ENCODE measurements at regions not wholly inside any gene's neighbourhood (a gene's known extent, or its start where the extent isn't known, plus 50 kb on each side); places are given as distances from the start of the nearest gene placed in this dataset.

DNA sequence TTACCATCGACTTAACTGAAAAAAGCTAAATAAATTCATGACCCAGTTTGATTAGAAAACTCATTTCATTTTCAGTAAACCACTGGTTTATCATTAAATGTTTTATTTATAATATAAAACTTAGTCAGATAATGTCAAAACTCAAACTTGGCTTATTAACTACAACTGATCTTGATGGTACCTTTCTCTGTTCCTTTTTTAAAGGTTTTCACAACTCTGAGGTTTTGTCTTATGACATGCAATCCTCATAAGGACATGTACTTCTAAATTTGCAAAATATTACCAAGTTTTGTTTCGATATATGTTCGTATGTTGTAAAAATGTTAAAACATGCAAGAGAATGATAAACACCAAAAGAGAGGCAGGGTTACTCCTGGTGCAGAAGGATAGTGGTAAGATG, 82.5 kb upstream of the PDE10A start:
- TF ChIP-seq EZH2 (IDR thresholded peaks at IDR 0.05; ENCODE audit: borderline replicate concordance, low read length), result no peak
- TF ChIP-seq, protein P1, sequence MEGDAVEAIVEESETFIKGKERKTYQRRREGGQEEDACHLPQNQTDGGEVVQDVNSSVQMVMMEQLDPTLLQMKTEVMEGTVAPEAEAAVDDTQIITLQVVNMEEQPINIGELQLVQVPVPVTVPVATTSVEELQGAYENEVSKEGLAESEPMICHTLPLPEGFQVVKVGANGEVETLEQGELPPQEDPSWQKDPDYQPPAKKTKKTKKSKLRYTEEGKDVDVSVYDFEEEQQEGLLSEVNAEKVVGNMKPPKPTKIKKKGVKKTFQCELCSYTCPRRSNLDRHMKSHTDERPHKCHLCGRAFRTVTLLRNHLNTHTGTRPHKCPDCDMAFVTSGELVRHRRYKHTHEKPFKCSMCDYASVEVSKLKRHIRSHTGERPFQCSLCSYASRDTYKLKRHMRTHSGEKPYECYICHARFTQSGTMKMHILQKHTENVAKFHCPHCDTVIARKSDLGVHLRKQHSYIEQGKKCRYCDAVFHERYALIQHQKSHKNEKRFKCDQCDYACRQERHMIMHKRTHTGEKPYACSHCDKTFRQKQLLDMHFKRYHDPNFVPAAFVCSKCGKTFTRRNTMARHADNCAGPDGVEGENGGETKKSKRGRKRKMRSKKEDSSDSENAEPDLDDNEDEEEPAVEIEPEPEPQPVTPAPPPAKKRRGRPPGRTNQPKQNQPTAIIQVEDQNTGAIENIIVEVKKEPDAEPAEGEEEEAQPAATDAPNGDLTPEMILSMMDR (conservative IDR thresholded peaks at IDR 0.05 in 1 of 2, IDR thresholded peaks at IDR 0.05 in 1 of 2; ENCODE audit: extremely low read depth in 1 of 2, insufficient read depth in 1 of 2, low read depth in 1 of 2, low read length in 2 of 2), result no peak

All from mammary epithelial cell (primary cell).